Stimulated activated naive B cell treated with anti-CD40 and anti-IgM and Interleukin-4, amounts not matched to agents 10 μg/mL and 1 μg/mL and 100 μg/mL, for 72 hours (primary cell): ENCODE measurements at regions not wholly inside any gene's neighbourhood (a gene's known extent, or its start where the extent isn't known, plus 50 kb on each side); places are given as distances from the start of the nearest gene placed in this dataset.

Source experiments
- ATAC-seq, 2 donors: fragments of 150-1000 bp; cut with Tn5 transposase; replicated peaks; 2 replicates each; pipeline ENCODE4 v1.10.0; 2021; ENCODE audit warnings: moderate library complexity in 1 of 2
- DNase-seq: peaks from one replicate; pipeline ENCODE4 v3.0.0; 2021
- H3K27ac Mint-ChIP-seq: one replicate; pipeline ENCODE4 v1.8.0; 2022; ENCODE audit warnings: mild to moderate bottlenecking, mixed read lengths
- H3K27me3 Mint-ChIP-seq, 2 donors: one replicate each; pipeline ENCODE4 v1.8.0; 2022; ENCODE audit warnings: mixed read lengths in 2 of 2
- H3K36me3 Mint-ChIP-seq, 2 donors: one replicate each; pipeline ENCODE4 v1.8.0; 2022; ENCODE audit warnings: mixed read lengths in 2 of 2, mild to moderate bottlenecking in 1 of 2
- H3K4me1 Mint-ChIP-seq, 2 donors: one replicate each; pipeline ENCODE4 v1.8.0; 2022; ENCODE audit warnings: mixed read lengths in 2 of 2, mild to moderate bottlenecking in 1 of 2
- H3K4me3 Mint-ChIP-seq, 2 donors: one replicate each; pipeline ENCODE4 v1.8.0; 2022; ENCODE audit warnings: mild to moderate bottlenecking in 2 of 2, mixed read lengths in 2 of 2, moderate library complexity in 1 of 2
- H3K9me3 Mint-ChIP-seq, 2 donors: one replicate each; pipeline ENCODE4 v1.8.0; 2022; ENCODE audit warnings: mixed read lengths in 2 of 2, mild to moderate bottlenecking in 1 of 2

- Mint-ChIP-seq H3K4me1 (peaks cover 18 to 48% of the 10 kb centered on the region in 2 donors), H3K36me3 (no peaks in the 10 kb centered on the region), H3K27me3 (peaks cover 0 to 7% of the 10 kb centered on the region in 2 donors), H3K9me3 (no peaks in the 10 kb centered on the region), H3K27ac (peak overlapping the region; percentile 45), H3K4me3 (peak overlapping the region; percentile 63 to 69)
- DNase-seq (no peak), ATAC-seq (peak; percentile 48 to 67)
Observed at GRCh38 chr5:124658867-124659557, 87.4 kb downstream of the ZNF608 start.

DNA sequence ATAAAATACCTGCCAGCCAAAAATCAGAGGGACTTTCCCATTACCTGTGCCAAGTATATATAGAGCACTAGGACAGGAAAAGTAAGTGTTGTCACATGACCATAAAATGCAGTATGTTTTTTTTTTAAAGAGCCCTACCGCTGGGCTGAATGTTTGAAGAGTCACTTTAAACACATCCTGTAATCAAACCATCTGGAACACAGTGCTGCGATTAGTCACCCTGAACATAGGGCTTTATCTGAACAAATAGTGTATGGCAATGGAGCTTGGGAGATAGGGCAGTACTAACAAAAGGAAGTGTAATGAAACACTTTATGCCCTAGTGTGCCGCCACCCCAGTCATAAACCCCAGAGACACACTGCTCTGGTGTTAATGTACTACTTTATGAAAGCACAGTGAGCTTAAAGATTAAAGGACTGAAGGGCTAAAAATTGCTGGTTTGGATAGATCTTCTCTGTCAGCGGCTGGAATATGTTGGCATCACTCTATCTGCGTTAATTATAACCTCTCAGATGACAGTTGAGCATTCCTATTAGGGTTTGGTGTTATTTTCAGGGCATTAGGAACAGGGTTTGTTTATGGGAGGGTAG, 90.4 kb downstream of the ZNF608 start:
- Mint-ChIP-seq H3K36me3 (peaks cover 0 to 3% of the 10 kb centered on the region in 2 donors), H3K27me3 (peaks cover 0 to 4% of the 10 kb centered on the region in 2 donors), H3K27ac (no peak overlapping the region), H3K4me3 (no peak overlapping the region), H3K4me1 (peaks cover 18 to 46% of the 10 kb centered on the region in 2 donors), H3K9me3 (no peaks in the 10 kb centered on the region)
- DNase-seq (no peak), ATAC-seq (peak; percentile 29 to 41)

- ATAC-seq (no peak), DNase-seq (no peak)
- Mint-ChIP-seq H3K4me3 (no peak overlapping the region), H3K27ac (no peak overlapping the region), H3K4me1 (peaks cover 16 to 47% of the 10 kb centered on the region in 2 donors), H3K36me3 (peaks cover 0 to 3% of the 10 kb centered on the region in 2 donors), H3K9me3 (no peaks in the 10 kb centered on the region), H3K27me3 (peaks cover 0 to 4% of the 10 kb centered on the region in 2 donors)
Observed at GRCh38 chr5:124655251-124655917, 91.1 kb downstream of the ZNF608 start.

DNA sequence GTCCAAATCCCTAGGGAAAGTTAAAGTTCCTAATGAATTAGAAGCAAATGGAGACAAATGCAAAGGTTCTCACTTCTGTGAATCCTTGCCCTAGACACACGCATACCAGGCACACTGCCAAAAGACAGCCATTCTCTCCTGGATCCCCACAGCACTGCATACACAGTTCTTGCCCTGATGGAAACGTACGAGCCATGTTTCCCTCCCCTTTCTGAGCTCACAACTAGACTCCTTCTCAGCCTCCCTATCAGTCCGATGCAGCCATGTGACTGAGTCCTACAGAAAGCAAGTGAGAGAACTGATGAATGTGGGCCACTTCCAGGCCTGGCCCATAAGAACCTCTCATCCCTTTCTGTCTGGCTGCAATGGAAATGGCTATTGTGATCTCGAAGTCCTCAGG, 92.0 kb downstream of the ZNF608 start:
- no peak for DNase-seq
- H3K36me3 Mint-ChIP-seq, result peaks cover 0 to 3% of the 10 kb centered on the region in 2 donors

GRCh38 chr5:124653666-124654065, 92.8 kb downstream of the ZNF608 start:
- Mint-ChIP-seq H3K27me3 (no peaks in the 10 kb centered on the region), H3K4me1 (peaks cover 18 to 43% of the 10 kb centered on the region in 2 donors), H3K36me3 (peaks cover 0 to 3% of the 10 kb centered on the region in 2 donors), H3K9me3 (no peaks in the 10 kb centered on the region), H3K4me3 (no peak overlapping the region), H3K27ac (no peak overlapping the region)
- ATAC-seq (no peak), DNase-seq (no peak)

More for the DNA sequence above, 92.0 kb downstream of the ZNF608 start:
- H3K9me3 Mint-ChIP-seq, result no peaks in the 10 kb centered on the region
- ATAC-seq, result no peak
- H3K27me3 Mint-ChIP-seq, result no peaks in the 10 kb centered on the region
- H3K27ac Mint-ChIP-seq, result no peak overlapping the region
- no peak overlapping the region for H3K4me3 Mint-ChIP-seq
- H3K4me1 Mint-ChIP-seq, result peaks cover 15 to 43% of the 10 kb centered on the region in 2 donors

- no peak for DNase-seq
- H3K4me3 Mint-ChIP-seq, result no peak overlapping the region
- H3K9me3 Mint-ChIP-seq, result no peaks in the 10 kb centered on the region
- H3K36me3 Mint-ChIP-seq, result peaks cover 2 to 9% of the 10 kb centered on the region in 2 donors
- no peak overlapping the region for H3K27ac Mint-ChIP-seq
- no peak for ATAC-seq
- H3K4me1 Mint-ChIP-seq, result peaks cover 18 to 43% of the 10 kb centered on the region in 2 donors
- no peaks in the 10 kb centered on the region for H3K27me3 Mint-ChIP-seq
Observed at GRCh38 chr5:124652892-124653441, 93.5 kb downstream of the ZNF608 start.

- no peak for DNase-seq
- no peaks in the 10 kb centered on the region for H3K27me3 Mint-ChIP-seq
- peaks cover 4 to 12% of the 10 kb centered on the region in 2 donors for H3K36me3 Mint-ChIP-seq
- no peaks in the 10 kb centered on the region for H3K9me3 Mint-ChIP-seq
- peaks cover 20 to 46% of the 10 kb centered on the region in 2 donors for H3K4me1 Mint-ChIP-seq
- peak overlapping the region; percentile 88 for H3K27ac Mint-ChIP-seq
- no peak for ATAC-seq
- peak overlapping the region; percentile 88 to 91 for H3K4me3 Mint-ChIP-seq
Observed at GRCh38 chr5:124652514-124652819, 94.0 kb downstream of the ZNF608 start.

- DNase-seq (peak; percentile 72), ATAC-seq (peak; percentile 55 to 64)
- H3K27me3 Mint-ChIP-seq, result peaks cover 0 to 4% of the 10 kb centered on the region in 2 donors
- peak overlapping the region; percentile 88 to 91 for H3K4me3 Mint-ChIP-seq
- peak overlapping the region; percentile 88 for H3K27ac Mint-ChIP-seq
- H3K4me1 Mint-ChIP-seq, result peaks cover 26 to 52% of the 10 kb centered on the region in 2 donors
- H3K36me3 Mint-ChIP-seq, result peaks cover 4 to 16% of the 10 kb centered on the region in 2 donors
- H3K9me3 Mint-ChIP-seq, result no peaks in the 10 kb centered on the region
Observed at GRCh38 chr5:124651663-124652513, 94.6 kb downstream of the ZNF608 start.

- DNase-seq (no peak), ATAC-seq (no peak)
- Mint-ChIP-seq H3K4me3 (peak overlapping the region; percentile 88 to 91), H3K4me1 (peaks cover 32 to 59% of the 10 kb centered on the region in 2 donors), H3K36me3 (peaks cover 6 to 20% of the 10 kb centered on the region in 2 donors), H3K9me3 (no peaks in the 10 kb centered on the region), H3K27me3 (peaks cover 0 to 8% of the 10 kb centered on the region in 2 donors), H3K27ac (peak overlapping the region; percentile 88)
Observed at GRCh38 chr5:124650951-124651662, 95.3 kb downstream of the ZNF608 start.

GRCh38 chr5:124650147-124650561, 96.3 kb downstream of the ZNF608 start:
- Mint-ChIP-seq H3K4me1 (peaks cover 38 to 68% of the 10 kb centered on the region in 2 donors), H3K27me3 (peaks cover 0 to 8% of the 10 kb centered on the region in 2 donors), H3K9me3 (no peaks in the 10 kb centered on the region), H3K36me3 (peaks cover 9 to 23% of the 10 kb centered on the region in 2 donors), H3K27ac (peak overlapping the region; percentile 80), H3K4me3 (peak overlapping the region; percentile 1 to 62)
- peak; percentile 70 to 78 for ATAC-seq
- DNase-seq, result no peak

DNA sequence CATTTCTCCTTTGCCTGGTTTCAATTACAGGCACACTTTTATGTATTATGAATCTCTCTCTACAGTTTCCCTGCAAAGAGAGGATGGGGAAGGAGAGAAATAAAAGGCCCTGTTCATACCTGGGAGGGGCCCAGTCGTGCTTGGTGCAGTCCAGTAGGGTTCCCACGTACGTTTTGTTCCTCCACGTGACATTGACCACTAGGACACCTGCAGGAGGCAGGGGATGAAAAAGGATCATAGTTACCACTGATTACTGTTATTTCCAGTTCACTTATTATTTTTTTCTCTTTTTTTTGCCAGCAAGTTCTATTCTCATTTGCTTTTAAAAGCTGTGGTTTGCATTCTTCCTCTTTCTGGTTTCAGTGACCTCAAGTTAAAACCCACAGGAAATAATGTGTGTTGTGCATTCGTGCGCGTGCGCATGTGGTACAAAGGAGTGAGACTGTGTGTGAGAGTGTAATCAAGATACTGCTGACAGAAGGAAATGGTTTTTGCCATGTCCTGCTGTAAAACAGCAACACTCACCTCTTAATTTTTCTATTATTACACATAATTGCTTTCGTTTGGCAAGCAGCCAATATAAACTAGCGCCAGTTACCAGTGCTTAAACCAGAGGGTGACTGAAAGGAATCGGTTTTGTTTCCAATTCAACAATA, 96.8 kb downstream of the ZNF608 start:
- H3K27ac Mint-ChIP-seq, result peak overlapping the region; percentile 80
- H3K27me3 Mint-ChIP-seq, result peaks cover 0 to 8% of the 10 kb centered on the region in 2 donors
- peaks cover 38 to 72% of the 10 kb centered on the region in 2 donors for H3K4me1 Mint-ChIP-seq
- peak overlapping the region; percentile 40 to 62 for H3K4me3 Mint-ChIP-seq
- ATAC-seq (peak; percentile 80 to 81), DNase-seq (peak; percentile 86)
- H3K9me3 Mint-ChIP-seq, result no peaks in the 10 kb centered on the region
- H3K36me3 Mint-ChIP-seq, result peaks cover 9 to 23% of the 10 kb centered on the region in 2 donors

GRCh38 chr5:124648902-124649467, 97.5 kb downstream of the ZNF608 start:
- Mint-ChIP-seq H3K4me1 (peaks cover 38 to 77% of the 10 kb centered on the region in 2 donors), H3K27me3 (peaks cover 0 to 8% of the 10 kb centered on the region in 2 donors), H3K4me3 (peak overlapping the region; percentile 40 to 62), H3K36me3 (peaks cover 9 to 23% of the 10 kb centered on the region in 2 donors), H3K9me3 (no peaks in the 10 kb centered on the region), H3K27ac (peak overlapping the region; percentile 80)
- ATAC-seq (no peak), DNase-seq (no peak)
